ENCODE measurements at regions not wholly inside any gene's neighbourhood (a gene's known extent, or its start where the extent isn't known, plus 50 kb on each side); places are given as distances from the start of the nearest gene placed in this dataset.

GRCh38 chr22:27204280-27204679, 546.9 kb downstream of the MIAT start:
- Histone ChIP-seq H3K4me1 (ENCODE audit: control insufficient read depth in 2 of 3, insufficient read depth in 2 of 3, low read depth in 1 of 3, low read length in 3 of 3) (no peaks in the 10 kb centered on the region), H3K9me3 (ENCODE audit: control insufficient read depth in 2 of 3, insufficient read depth in 1 of 3, low read length in 3 of 3) (no peaks in the 10 kb centered on the region), H3K4me3 (ENCODE audit: low read length in 3 of 3) (no peak overlapping the region), H3K9ac (ENCODE audit: low read length in 3 of 3) (no peak overlapping the region), H3K36me3 (ENCODE audit: control insufficient read depth in 2 of 3, insufficient read depth in 3 of 3, low read length in 3 of 3) (no peaks in the 10 kb centered on the region), H3K27ac (ENCODE audit: low read depth in 2 of 2, low read length in 2 of 2) (no peak overlapping the region), H3K27me3 (ENCODE audit: control insufficient read depth, insufficient read depth, low read length) (peaks cover 3% of the 10 kb centered on the region)
- FAIRE-seq (no peak), DNase-seq (no peak)
- intact Hi-C loops (cut with DNase I): no loop called here
- no peak for TF ChIP-seq CTCF (IDR thresholded peaks at IDR 0.05; ENCODE audit: borderline replicate concordance, extremely low read depth, insufficient read depth)

GRCh38 chr22:27204817-27205216, 547.4 kb downstream of the MIAT start:
- Histone ChIP-seq H3K9me3 (ENCODE audit: control insufficient read depth in 2 of 3, insufficient read depth in 1 of 3, low read length in 3 of 3) (no peaks in the 10 kb centered on the region), H3K27me3 (ENCODE audit: control insufficient read depth, insufficient read depth, low read length) (peaks cover 3% of the 10 kb centered on the region), H3K9ac (ENCODE audit: low read length in 3 of 3) (no peak overlapping the region), H3K4me3 (ENCODE audit: low read length in 3 of 3) (no peak overlapping the region), H3K36me3 (ENCODE audit: control insufficient read depth in 2 of 3, insufficient read depth in 3 of 3, low read length in 3 of 3) (no peaks in the 10 kb centered on the region), H3K27ac (ENCODE audit: low read depth in 2 of 2, low read length in 2 of 2) (no peak overlapping the region), H3K4me1 (ENCODE audit: control insufficient read depth in 2 of 3, insufficient read depth in 2 of 3, low read depth in 1 of 3, low read length in 3 of 3) (no peaks in the 10 kb centered on the region)
- TF ChIP-seq CTCF (IDR thresholded peaks at IDR 0.05; ENCODE audit: borderline replicate concordance, extremely low read depth, insufficient read depth): no peak
- FAIRE-seq (no peak), DNase-seq (no peak)
- intact Hi-C loops (cut with DNase I): no loop called here

- DNase-seq (no peak), FAIRE-seq (no peak)
- Histone ChIP-seq H3K27me3 (ENCODE audit: control insufficient read depth, insufficient read depth, low read length) (peaks cover 3% of the 10 kb centered on the region), H3K9me3 (ENCODE audit: control insufficient read depth in 2 of 3, insufficient read depth in 1 of 3, low read length in 3 of 3) (no peaks in the 10 kb centered on the region), H3K36me3 (ENCODE audit: control insufficient read depth in 2 of 3, insufficient read depth in 3 of 3, low read length in 3 of 3) (no peaks in the 10 kb centered on the region), H3K4me1 (ENCODE audit: control insufficient read depth in 2 of 3, insufficient read depth in 2 of 3, low read depth in 1 of 3, low read length in 3 of 3) (no peaks in the 10 kb centered on the region), H3K9ac (ENCODE audit: low read length in 3 of 3) (no peak overlapping the region), H3K27ac (ENCODE audit: low read depth in 2 of 2, low read length in 2 of 2) (no peak overlapping the region), H3K4me3 (ENCODE audit: low read length in 3 of 3) (no peak overlapping the region)
- intact Hi-C loops (cut with DNase I): no loop called here
- TF ChIP-seq CTCF (IDR thresholded peaks at IDR 0.05; ENCODE audit: borderline replicate concordance, extremely low read depth, insufficient read depth): no peak
Observed at GRCh38 chr22:27205492-27206373, 548.3 kb downstream of the MIAT start.

Data from kidney (tissue), 13 donors.